ENCODE measurements at regions not wholly inside any gene's neighbourhood (a gene's known extent, or its start where the extent isn't known, plus 50 kb on each side); places are given as distances from the start of the nearest gene placed in this dataset.
"Not testable (repeated sequence)": the region's sequence is repeated elsewhere in the genome, so short reads cannot be mapped to it uniquely, and the experiment has no call there.

DNA sequence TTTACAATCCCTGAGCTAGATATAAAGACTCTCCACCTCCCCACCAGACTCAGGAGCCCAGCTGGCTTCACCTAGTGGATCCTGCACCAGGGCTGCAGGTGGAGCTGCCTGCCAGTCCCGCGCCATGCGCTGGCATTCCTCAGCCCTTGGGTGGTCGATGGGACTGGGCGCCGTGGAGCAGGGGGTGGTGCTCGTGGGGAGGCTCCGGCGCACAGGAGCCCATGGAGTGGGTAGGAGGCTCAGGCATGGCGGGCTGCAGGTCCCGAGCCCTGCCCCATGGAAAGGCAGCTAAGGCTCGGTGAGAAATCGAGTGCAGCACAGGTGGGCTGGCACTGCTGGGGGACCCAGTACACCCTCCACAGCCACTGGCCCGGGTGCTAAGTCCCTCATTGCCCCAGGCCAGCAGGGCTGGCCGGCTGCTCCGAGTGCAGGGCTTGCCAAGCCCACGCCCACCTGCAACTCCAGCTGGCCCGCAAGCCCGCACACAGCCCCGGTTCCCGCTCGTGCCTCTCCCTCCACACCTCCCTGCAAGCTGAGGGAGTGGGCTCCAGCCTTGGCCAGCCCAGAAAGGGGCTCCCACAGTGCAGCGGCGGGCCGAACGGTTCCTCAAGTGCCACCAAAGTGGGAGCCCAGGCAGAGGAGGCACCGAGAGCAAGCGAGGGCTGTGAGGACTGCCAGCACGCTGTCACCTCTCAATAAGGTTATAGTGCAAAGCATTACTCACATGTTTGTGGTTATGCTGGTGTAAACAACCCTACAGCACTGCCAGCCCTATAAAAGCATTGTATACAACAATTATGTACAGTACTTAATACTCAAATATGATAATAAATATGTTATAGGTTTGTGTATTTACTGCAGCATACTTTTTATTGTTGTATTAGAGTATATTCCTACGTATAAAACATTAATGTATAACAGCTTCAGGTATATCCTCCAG, 757.3 kb downstream of the SLC6A15 start:
- TF ChIP-seq ZNF274 (IDR thresholded peaks at IDR 0.05; ENCODE audit: low read depth, low read length); YY1 (IDR thresholded peaks at IDR 0.05; ENCODE audit: insufficient read depth, insufficient read length); SUZ12 (IDR thresholded peaks at IDR 0.05; ENCODE audit: extremely low read depth, insufficient read depth, insufficient read length): not testable (repeated sequence)
